GM21619 (cell line): ENCODE measurements at regions not wholly inside any gene's neighbourhood (a gene's known extent, or its start where the extent isn't known, plus 50 kb on each side); places are given as distances from the start of the nearest gene placed in this dataset.
"Not testable (repeated sequence)": the region's sequence is repeated elsewhere in the genome, so short reads cannot be mapped to it uniquely, and the experiment has no call there.

Source experiments
- ATAC-seq: cut with Tn5 transposase; IDR thresholded peaks from one replicate; pipeline ENCODE4 v1.9.1; 2021; ENCODE audit not compliant: unreplicated experiment

- ATAC-seq = no peak
Observed at GRCh38 chr2:59180111-59180510, 939.0 kb upstream of the FANCL start.

DNA sequence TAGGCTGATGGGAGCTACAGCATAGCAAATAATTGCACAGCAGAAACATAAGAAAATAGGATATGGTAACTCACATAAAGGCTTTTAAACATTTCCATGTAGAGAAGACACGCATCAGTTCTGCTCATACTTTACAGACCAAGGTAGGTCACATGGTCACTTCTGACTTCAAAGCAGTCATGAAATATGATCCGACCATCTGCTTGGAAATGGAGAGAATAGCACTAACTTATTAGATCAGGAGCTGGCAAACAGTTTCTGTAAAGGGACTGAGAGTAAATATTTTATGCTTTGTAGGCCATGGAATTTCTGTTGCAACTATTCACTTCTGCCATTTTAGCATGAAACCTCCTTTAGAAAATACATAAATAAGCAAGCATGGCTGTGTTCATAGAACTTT lies 936.6 kb upstream of the FANCL start:
- ATAC-seq = no peak

- no peak for ATAC-seq
Observed at GRCh38 chr2:59176737-59177136, 935.6 kb upstream of the FANCL start.

GRCh38 chr2:59174536-59175243 lies 933.6 kb upstream of the FANCL start:
- no peak for ATAC-seq

DNA sequence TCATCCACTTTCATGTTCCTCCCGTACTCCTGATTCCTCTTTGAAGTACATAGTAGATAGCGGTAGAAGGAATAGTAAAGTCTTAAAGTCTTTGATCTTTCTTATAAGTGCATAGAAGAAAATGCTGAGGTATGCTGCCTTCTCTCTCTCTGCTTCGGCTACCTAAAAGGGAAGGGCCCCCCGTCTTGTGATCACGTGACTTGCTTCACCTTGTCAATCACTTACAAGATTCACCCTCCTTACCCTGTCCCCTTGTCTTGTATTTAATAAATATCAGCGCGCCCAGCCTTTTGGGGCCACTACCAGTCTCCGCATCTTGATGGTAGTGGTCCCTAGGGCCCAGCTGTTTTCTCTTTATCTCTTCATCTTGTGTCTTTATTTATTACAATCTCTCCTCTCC lies 932.2 kb upstream of the FANCL start:
- ATAC-seq = no peak

GRCh38 chr2:59171019-59171418 lies 929.9 kb upstream of the FANCL start:
- ATAC-seq = no peak

DNA sequence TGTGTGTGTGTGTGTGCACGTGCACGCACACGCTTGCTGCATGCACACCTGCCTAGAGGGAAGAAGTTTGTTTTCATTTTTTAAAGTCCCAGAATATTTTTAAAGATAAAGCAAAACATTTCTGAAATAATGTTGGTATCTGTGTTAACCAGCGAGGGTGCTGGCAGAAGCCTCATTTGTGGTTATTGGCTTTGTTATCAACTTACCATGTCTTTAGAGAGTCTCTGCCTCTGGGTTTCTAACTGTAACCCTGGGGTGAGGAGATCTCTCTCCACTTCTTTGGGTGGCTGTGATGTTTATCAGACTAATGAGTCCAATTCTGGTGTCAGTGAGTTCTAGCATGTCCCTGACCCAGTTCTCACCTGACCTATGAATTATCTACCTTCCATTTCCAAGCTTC lies 927.6 kb upstream of the FANCL start:
- no peak for ATAC-seq

GRCh38 chr2:59167514-59167913 lies 926.4 kb upstream of the FANCL start:
- no peak for ATAC-seq

GRCh38 chr2:59157908-59158307 lies 916.8 kb upstream of the FANCL start:
- not testable (repeated sequence) for ATAC-seq

DNA sequence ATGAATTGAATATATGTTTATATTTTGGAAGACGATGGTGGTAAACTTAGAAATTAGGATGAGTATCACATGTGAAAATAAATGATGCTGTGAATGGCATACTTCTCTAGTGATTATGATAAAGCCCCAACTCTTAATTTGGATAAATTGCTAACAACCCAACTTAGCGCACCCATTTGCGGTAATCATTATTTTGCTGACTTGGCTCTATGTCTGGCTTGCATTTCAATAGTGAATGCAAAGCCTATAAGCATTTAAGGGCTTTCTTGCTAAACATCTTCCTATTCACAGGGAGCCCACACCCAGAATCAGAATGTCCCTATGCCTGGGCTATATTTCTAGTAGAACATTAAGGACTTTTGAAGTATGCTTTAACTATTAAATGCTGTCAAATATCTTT lies 910.7 kb upstream of the FANCL start:
- ATAC-seq = no peak

- no peak for ATAC-seq
Observed at GRCh38 chr2:59150217-59150849, 909.2 kb upstream of the FANCL start.

DNA sequence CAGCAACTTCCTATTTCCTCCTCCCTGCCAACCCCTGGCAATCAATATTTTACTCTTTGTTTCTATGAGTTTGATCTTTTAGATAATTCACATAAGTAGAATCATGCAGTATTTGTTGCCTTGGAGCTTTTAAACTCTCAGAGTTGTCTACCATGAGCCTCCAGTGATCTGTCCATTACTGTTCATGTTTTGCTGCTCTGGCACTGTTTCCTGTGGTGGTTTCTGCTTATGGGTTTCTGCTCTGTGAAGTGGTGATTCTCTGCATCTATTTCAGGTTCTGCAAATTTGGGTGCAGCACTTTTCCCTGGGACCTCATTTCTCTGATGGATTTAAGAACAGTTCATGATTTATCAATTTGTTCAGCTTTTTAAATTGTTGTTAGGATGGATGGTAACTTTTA lies 908.1 kb upstream of the FANCL start:
- ATAC-seq = no peak

DNA sequence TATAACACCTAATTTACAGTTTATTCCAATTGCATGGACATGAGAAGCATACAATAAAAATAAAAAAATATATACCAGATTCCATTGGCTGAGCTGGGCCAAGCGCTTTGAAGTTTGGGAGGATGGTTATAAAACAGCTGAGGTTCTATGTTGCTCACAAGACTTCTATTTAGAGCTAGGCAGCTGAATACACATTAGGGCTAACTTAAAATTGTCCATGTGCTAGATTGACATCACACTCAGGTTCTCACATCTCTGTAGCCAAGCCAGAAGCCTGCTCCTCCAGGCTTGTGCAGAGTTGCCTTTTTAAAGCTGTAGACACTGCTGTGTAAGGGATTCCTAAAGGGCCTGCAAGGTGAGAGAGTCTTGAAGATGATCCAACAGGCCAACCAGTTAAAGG lies 871.1 kb upstream of the FANCL start:
- no peak for ATAC-seq

DNA sequence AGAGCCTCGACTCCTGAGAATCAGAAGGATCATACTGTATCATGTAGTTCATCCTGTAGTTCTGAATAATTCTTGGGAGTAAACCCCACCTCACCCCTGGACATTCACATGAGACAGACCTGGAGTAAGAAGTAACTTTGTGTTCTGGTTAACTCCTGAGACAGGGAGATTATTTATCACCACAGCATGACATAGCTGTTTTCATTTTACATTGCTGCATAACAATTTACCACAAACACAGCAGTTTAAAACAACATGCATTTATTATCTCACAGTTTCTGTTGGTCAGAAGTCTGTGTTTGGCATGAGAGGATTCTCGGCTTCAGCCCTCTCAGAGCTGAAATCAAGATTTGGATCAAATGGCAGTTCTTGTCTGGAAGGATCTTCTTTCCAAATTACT lies 855.8 kb upstream of the FANCL start:
- no peak for ATAC-seq

GRCh38 chr2:59093571-59093970 lies 852.4 kb upstream of the FANCL start:
- no peak for ATAC-seq

- ATAC-seq = no peak
Observed at GRCh38 chr2:59084326-59084725, 843.2 kb upstream of the FANCL start.

GRCh38 chr2:59083075-59083828 lies 842.1 kb upstream of the FANCL start:
- ATAC-seq = no peak

DNA sequence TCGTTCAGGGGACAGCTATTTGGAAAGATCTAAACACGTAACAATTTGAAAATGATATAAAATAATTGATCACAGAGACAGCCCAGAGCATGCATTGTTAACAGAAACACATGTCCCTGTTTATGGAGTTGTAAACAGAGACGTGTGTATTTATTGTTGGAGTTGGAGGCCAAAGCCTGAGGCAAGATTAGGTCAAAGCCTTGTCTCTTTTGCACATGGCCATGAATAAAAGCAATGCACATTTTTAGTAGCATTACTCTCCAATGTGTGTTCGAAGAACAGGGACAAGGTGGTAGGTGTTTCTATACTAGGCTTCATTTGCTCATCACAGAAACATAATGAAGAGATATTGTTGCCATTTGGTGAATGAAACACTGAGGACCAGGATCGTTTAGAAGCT lies 841.5 kb upstream of the FANCL start:
- no peak for ATAC-seq

- no peak for ATAC-seq
Observed at GRCh38 chr2:59080451-59081181, 839.5 kb upstream of the FANCL start.

- no peak for ATAC-seq
Observed at GRCh38 chr2:59077981-59078531, 836.9 kb upstream of the FANCL start.

DNA sequence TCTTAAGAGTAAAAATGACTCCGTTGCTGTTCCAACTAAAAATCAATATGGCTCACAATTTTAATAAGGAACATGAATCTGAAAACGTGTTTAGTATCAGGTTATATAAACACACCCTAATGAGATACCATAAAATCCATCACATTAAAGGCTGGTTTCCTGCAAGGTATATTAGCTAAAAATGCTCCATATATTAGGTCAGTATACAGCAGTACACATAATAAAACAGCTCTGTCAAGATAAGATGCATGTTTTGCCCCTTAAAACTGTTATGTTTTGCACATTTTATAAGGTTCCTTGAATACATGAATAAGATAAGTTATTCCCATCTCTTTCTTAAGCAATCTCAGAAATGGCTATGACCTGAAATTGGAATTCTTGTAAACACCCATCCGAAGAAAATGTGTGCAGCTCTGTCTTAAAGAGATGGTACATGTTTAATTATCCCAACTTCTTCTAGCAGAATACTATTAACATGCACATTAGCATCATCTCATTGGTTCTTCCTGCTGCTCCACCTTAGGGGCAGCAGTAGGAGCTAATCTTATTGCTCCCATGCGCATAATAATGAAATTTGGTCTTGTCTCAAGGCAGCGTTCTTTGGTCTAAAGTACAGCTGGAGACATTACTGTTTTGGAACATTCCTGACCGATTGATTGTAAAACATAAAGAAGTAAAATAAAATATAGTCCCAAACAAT lies 836.1 kb upstream of the FANCL start:
- no peak for ATAC-seq
